ENCODE measurements at regions not wholly inside any gene's neighbourhood (a gene's known extent, or its start where the extent isn't known, plus 50 kb on each side); places are given as distances from the start of the nearest gene placed in this dataset.

DNA sequence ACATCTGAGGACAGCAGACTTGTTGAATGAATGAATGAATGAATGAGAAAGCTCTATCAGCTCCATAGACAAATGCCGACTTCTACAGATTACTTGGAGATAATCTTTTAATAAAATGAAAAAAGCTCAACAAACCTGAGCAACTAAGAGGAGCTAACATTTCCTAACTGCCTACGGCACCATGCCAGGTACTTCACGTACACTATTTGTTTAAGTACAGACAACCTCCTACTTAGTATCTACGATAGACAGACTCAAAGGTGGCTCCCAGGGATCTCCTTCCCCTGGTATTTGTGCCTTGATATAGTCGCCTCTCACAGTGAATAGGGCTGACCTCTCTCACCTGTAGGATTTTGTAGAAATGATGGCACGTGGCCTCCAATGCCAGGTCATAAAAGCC is 412.2 kb upstream of the FAT1 start:
- no peak overlapping the region for H3T11ph ChIP-seq (ENCODE audit: low read length)
- H3K27ac ChIP-seq (ENCODE audit: insufficient read length, low read depth, low read length) = no peak overlapping the region
- H3K27me3 ChIP-seq (ENCODE audit: insufficient read depth, low read length) = no peaks in the 10 kb centered on the region
- H2BK120ac ChIP-seq (ENCODE audit: low read depth, low read length, poor library complexity, severe bottlenecking) = no peak overlapping the region
- TF ChIP-seq, protein P1, sequence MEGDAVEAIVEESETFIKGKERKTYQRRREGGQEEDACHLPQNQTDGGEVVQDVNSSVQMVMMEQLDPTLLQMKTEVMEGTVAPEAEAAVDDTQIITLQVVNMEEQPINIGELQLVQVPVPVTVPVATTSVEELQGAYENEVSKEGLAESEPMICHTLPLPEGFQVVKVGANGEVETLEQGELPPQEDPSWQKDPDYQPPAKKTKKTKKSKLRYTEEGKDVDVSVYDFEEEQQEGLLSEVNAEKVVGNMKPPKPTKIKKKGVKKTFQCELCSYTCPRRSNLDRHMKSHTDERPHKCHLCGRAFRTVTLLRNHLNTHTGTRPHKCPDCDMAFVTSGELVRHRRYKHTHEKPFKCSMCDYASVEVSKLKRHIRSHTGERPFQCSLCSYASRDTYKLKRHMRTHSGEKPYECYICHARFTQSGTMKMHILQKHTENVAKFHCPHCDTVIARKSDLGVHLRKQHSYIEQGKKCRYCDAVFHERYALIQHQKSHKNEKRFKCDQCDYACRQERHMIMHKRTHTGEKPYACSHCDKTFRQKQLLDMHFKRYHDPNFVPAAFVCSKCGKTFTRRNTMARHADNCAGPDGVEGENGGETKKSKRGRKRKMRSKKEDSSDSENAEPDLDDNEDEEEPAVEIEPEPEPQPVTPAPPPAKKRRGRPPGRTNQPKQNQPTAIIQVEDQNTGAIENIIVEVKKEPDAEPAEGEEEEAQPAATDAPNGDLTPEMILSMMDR (conservative IDR thresholded peaks at IDR 0.05) = no peak
- no peaks in the 10 kb centered on the region for H4K20me1 ChIP-seq (ENCODE audit: control insufficient read depth, insufficient read depth, insufficient read length)
- Mint-ChIP-seq H3K36me3 (ENCODE audit: insufficient read depth in 1 of 3, low read depth in 3 of 3) (no peaks in the 10 kb centered on the region), H3K4me1 (no peaks in the 10 kb centered on the region), H3K27me3 (ENCODE audit: low read depth) (no peaks in the 10 kb centered on the region; the same call in 1 of the 2 replicates), H3K4me3 (no peak overlapping the region), H3K9me3 (no peaks in the 10 kb centered on the region), H3K27ac (no peak overlapping the region)
- no peak overlapping the region for H3K14ac ChIP-seq (ENCODE audit: insufficient read depth, low read length)
- no peak overlapping the region for H2BK15ac ChIP-seq (ENCODE audit: low read depth, low read length)
- no peak overlapping the region for H3K4me2 ChIP-seq (ENCODE audit: insufficient read depth, insufficient read length, low read length)
- no peak overlapping the region for H3K4ac ChIP-seq (ENCODE audit: low read depth, low read length)
- H2BK20ac ChIP-seq (ENCODE audit: low read depth, low read length, poor library complexity, severe bottlenecking) = no peak overlapping the region
- H3K23me2 ChIP-seq (ENCODE audit: insufficient read length, low read depth, low read length, poor library complexity, severe bottlenecking) = no peaks in the 10 kb centered on the region
- H2AK5ac ChIP-seq (ENCODE audit: insufficient read length, low read length) = no peak overlapping the region
- no peak overlapping the region for H2BK12ac ChIP-seq (ENCODE audit: insufficient read length, low read depth, low read length)
- no peaks in the 10 kb centered on the region for H3K4me1 ChIP-seq (ENCODE audit: insufficient read depth, low read length)
- no CpG with 5 or more reads among the region's 6 CpGs for WGBS (ENCODE audit: extremely low coverage, insufficient read length, low lambda C conversion rate)
- no peaks in the 10 kb centered on the region for H3K9me3 ChIP-seq (ENCODE audit: control insufficient read depth, low read depth, low read length)
- no peak overlapping the region for H2AFZ ChIP-seq (ENCODE audit: low read length)
- no peak overlapping the region for H4K91ac ChIP-seq (ENCODE audit: insufficient read length, low read depth, low read length)
- H3K18ac ChIP-seq (ENCODE audit: insufficient read length, low read depth, low read length) = no peak overlapping the region
- no peak for DNase-seq
- no peak overlapping the region for H3K56ac ChIP-seq (ENCODE audit: insufficient read length, low read depth, low read length)
- no peaks in the 10 kb centered on the region for H3K79me2 ChIP-seq (ENCODE audit: insufficient read depth, low read length)
- H4K8ac ChIP-seq (replicated peaks; ENCODE audit: insufficient read length, low read depth, low read length) = no peak overlapping the region
- H3K9ac ChIP-seq (ENCODE audit: extremely low read depth, insufficient read length, low read length) = no peak overlapping the region
- H3K79me1 ChIP-seq (ENCODE audit: insufficient read depth, low read depth, low read length, poor library complexity, severe bottlenecking) = no peaks in the 10 kb centered on the region
- no peak overlapping the region for H3K23ac ChIP-seq (ENCODE audit: insufficient read length, low read depth, low read length)
- no peak overlapping the region for H4K5ac ChIP-seq (ENCODE audit: insufficient read length, low read depth, low read length)
- no peak overlapping the region for H2BK5ac ChIP-seq (ENCODE audit: insufficient read length, low read length)
